GM23338 (cell line): ENCODE measurements at regions not wholly inside any gene's neighbourhood (a gene's known extent, or its start where the extent isn't known, plus 50 kb on each side); places are given as distances from the start of the nearest gene placed in this dataset.

ENCODE experiments used
- CREB1 ChIP-seq: fragments of 250-450 bp; sonication (Bioruptor Pico); IDR thresholded peaks from 2 replicates; pipeline ENCODE4 v1.5.0; 2020; ENCODE audit warnings: low read depth, mild to moderate bottlenecking, moderate library complexity
- CTCF ChIP-seq, 2 experiments: fragments of 200-600 bp in 1 of 2; sonication (generic) in 1 of 2; conservative IDR thresholded peaks; 2 replicates each; pipeline versions ENCODE4 v1.5.1 to v1.6.1; 2016 to 2017; ENCODE audit warnings: antibody characterized with exemption in 2 of 2, low read depth in 2 of 2, mild to moderate bottlenecking in 2 of 2, moderate library complexity in 1 of 2
- EZH2 ChIP-seq: fragments of 200-600 bp; sonication (generic); IDR thresholded peaks from one replicate; pipeline ENCODE4 v1.8.0; 2017; ENCODE audit warnings: antibody characterized with exemption, mild to moderate bottlenecking, low read depth; ENCODE audit not compliant: unreplicated experiment
- EZH2phosphoT487 ChIP-seq: fragments of 200-600 bp; sonication (generic); IDR thresholded peaks from one replicate; pipeline ENCODE4 v1.8.1; 2018; ENCODE audit warnings: antibody characterized with exemption; ENCODE audit not compliant: unreplicated experiment
- POLR2AphosphoS5 ChIP-seq: IDR thresholded peaks from 2 replicates; pipeline ENCODE4 v1.6.1; 2016; ENCODE audit warnings: antibody characterized with exemption, low read depth
- REST ChIP-seq: IDR thresholded peaks from one replicate; pipeline ENCODE4 v1.6.1; 2018; ENCODE audit warnings: antibody characterized with exemption; ENCODE audit not compliant: unreplicated experiment
- STAT1 ChIP-seq: IDR thresholded peaks from one replicate; pipeline ENCODE4 v1.6.1; 2016; ENCODE audit warnings: antibody characterized with exemption; ENCODE audit not compliant: unreplicated experiment
- ZNF114 ChIP-seq: fragments of 250-450 bp; sonication (Bioruptor Pico); IDR thresholded peaks from 2 replicates; pipeline ENCODE4 v1.5.0; 2020; ENCODE audit warnings: mild to moderate bottlenecking, moderate library complexity

- TF ChIP-seq CTCF (conservative IDR thresholded peaks at IDR 0.05; ENCODE audit: low read depth in 2 of 2) (no peak), EZH2phosphoT487 (no peak), STAT1 (no peak), EZH2 (no peak), POLR2AphosphoS5 (no peak), ZNF114 (CRISPR knock-in tag) (no peak), REST (no peak), CREB1 (CRISPR knock-in tag) (no peak)
Measured at GRCh38 chr18:43471873-43472272, 194.6 kb upstream of the SYT4 start.
